ENCODE measurements at regions not wholly inside any gene's neighbourhood (a gene's known extent, or its start where the extent isn't known, plus 50 kb on each side); places are given as distances from the start of the nearest gene placed in this dataset.
"Not testable (repeated sequence)": the region's sequence is repeated elsewhere in the genome, so short reads cannot be mapped to it uniquely, and the experiment has no call there.

DNA sequence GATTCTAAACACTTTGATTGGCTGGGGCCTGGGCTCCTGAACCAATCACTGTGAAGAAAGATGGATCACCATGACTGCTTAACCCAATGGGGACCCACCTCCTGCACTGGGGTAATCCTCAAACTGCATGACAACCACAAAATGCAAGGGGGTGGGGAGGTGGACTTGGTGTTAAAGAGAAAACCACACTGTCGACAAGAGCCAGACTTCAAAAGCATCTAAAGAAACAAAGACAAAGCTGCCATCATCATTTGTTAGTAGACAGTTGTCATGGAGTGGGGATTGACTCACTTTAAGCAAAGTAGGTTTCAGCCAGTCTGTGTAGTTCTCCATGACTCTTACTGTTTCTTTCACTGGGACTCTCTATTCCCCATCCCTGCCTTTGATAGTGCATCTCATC lies 433.8 kb downstream of the PLPP3 start:
- DNase-seq = no peak

DNA sequence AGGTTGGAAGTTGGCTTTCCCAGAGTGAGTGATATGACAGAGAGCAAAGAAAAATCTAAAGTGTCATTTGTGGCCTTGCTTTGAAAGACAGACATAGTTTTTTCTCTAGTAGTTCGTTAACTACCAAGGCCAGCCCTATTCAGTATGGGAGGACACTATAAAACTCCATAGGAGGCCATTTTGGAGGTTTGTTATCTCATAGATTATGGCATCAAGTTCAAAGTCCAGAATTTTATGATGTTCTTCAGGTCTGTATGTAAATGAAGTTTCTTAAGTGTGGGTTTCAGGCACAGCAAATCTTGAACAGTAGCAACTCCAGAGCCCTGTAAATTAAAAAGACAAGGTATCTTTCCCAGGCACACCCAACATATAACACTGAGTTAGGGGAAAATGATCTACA lies 437.1 kb downstream of the PLPP3 start:
- DNase-seq = no peak

- peak; percentile 45 for DNase-seq
Measured at GRCh38 chr1:56139836-56140235, 439.5 kb downstream of the PLPP3 start.

DNA sequence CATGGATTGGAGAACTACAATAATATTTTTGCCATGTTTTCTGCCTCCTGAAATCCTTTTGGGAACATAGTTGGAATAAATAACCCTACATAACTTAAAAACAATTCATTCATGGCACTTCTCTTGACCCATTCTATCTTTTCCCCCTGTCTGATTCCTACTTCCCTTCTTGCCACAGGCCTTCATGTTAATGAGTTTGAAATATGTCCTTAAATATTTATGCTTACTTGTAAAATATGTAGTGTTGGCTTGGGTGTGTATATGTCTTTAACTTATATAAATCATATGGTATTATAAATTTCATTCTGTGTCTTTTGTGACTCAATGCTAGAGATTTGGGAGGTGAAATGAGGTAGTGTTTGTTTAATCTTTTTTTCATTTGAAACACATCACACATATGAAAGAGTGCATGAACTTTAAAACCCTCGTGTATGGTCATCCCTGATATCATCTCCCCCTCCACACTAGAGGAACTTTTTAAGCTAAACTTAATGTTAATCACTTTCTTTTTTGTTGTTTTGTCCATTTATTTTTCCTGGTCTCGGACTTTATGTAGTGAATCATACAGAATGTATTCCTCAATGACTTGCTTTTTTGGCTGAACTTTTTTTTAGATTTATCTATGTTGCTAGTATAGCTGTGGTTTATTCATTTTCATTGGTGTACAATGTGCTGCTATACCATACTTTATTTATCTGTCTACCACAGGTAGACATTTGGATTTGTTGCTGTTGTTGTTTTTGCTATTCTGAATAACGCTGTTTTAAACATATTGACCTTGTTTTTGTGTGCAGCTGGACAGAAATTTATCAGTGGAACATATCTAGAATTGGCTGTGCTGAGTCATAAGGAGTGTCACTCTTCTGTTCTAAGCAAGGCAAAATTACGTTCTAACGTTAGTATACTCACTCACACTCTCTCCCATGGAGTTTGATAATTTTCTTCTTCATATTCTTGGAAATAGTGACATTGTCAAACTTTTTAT lies 441.6 kb downstream of the PLPP3 start:
- DNase-seq = peak; percentile 60

DNA sequence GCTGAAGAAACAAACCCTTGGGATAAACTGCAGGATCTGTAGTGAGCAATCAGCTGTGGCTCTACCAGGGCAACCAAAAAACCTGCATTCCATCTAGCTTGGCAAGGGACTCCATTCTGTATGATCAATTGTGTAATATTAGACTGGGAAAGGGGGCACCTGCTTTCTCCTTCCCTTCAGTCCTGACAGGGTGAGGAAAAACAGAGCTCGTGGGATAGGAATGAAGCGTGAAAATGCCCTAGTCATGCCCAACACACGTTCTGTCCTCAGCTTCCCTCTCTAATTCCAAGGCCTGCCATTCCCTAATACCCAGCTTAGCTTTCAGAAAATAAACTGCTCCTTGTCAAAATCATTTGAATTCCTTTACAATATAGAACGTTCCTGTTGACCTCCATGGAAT lies 442.3 kb downstream of the PLPP3 start:
- DNase-seq = no peak

- peak; percentile 32 for DNase-seq
Measured at GRCh38 chr1:56135864-56136147, 443.6 kb downstream of the PLPP3 start.

DNA sequence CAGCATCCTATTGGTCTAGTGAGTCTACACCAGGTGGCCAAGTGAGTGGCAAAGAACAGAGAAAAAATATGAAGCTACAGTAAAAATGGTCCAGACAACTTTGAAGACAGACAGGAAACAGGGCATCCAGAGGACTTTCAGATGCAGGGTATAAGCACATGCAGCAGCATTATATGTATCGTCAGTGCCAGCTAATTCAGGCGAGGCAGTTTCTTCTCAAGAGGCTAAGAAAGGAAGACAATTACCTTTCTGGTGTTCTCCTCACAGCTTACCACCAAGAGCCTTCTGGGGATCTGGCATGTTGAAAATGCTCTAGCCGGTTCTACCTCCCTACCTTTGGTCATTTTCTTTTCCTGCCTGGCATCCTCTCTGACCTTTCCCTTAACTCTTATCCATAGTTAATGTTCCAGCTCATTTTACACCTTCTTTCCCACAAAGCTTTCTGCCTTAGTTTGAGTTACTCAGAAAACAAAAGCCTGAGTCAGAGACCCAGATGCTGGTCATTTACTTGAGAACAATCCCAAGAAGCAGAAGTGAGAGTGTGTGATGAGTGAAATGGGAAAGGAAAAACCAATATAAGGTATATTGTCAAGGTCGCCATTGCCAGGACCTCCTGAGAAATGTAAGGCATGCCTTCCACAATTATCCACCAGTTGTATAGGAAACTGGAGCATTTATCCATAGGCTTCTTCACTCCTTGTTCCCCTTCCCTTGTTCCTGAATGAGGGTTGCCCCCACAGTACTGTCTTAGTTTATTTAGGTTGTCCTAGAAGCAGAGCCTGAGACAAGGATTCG lies 444.1 kb downstream of the PLPP3 start:
- no peak for DNase-seq

DNA sequence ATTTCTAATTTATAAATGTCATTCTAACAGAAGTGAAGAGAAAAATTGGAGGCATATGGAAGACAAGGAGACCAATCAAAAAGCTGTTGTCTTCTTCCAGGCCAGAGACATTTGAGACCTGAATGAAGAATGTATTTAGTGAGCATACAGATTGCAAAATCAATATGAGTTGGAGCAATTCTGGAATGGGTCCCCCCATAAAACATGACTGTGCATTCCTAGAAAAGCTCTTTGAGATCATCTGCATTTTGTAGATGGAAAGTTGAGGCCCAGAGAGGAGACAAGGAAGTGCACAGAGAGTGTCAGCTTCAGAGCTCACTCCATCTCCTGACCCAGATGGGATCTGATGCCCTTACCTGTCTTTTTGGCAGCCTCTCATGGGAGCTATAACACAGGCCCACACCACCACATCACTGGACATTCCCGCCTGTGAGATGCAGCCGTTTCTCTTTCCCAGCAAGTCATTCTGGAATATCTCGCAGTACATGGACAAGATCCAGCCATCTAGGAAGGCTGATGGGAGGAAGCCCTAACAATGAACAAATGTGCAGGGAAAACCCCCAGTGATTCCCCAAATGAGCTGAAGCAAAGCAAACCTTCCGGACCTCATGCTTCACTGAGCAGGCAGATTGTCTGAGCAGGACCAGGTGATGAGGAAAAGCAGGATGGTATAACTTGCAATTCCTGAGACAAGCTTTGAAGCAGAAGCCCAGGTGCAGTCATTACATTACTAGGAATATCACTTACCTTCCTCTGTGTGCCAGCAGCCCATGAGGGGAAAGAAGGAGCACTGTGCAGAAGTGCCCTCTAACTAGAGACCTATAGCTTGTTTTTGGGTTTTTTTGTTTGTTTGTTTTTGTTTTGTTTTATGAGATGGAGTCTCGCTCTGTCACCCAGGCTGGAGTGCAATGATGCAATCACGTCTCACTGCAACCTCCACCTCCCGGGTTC lies 445.6 kb downstream of the PLPP3 start:
- DNase-seq = no peak

DNA sequence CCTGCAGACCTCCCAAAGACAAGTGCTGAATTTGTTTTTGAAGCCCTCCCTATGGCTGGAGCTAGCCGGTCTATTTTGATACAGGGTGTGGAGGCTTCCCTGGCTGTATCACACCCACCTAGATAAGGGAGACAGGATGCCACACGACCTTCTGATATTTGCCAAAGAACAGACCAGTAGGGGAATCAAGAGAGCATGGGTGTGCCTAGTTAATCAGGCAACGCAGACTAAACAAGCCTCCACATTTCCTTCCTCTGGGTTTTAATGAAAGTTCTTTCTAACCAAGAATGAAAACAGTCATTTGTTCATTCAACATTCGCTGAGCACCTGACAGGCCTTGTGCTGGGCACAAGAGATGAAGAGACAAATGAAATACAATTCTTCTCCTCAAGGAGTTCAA lies 446.8 kb downstream of the PLPP3 start:
- DNase-seq = no peak

DNA sequence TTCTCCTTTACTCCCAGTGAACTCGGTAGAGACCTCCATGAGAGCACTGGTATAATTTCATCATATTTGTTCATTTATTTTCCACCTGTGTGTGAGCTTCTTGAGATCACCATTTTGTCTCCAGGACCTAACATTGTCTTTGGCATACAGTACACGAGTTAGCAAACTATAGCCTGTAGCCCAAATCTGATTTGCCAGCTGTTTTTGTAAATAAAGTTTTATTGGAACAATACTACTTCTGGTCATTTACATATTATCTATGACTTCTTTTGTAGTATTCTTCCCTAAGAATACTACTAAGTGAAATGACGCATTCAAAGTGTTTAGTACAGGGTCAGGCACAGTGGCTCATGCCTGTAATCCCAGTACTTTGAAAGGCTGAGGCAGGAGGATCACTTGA lies 449.5 kb downstream of the PLPP3 start:
- no peak for DNase-seq

DNA sequence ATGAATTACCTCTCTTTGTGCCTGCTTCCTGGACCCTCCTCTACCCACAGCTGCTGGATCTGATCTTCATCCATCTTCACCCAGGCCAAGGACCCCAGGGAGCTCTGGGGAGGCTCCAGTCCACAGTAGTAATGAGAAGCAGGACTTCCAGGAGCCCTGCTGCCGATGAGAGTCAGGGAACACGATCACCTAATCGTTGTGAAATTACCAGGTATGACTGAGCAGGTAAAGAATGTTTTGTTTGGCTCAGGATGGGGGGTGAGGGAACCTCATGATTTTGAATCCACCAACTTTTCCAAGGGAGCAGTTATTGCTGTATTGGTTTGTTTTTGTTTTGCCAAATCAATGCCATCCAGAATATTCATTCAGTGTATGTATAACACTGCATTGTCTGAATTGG lies 454.0 kb downstream of the PLPP3 start:
- no peak for DNase-seq

DNA sequence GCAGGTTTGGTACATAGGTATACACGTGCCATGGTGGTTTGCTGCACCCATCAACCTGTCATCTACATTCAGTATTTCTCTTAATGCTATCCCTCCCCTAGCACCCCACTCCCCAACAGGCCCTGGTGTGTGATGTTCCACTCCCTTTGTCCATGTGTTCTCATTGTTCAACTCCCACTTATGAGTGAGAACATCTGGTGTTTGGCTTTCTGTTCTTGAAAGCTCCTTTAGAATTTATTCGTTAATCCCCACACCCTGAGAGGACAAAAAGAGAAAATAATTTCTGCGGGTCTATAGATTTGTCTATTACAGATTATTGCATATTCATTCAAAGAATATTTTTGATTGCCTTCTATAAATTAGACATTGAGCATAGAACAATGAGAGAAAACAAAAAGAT lies 455.5 kb downstream of the PLPP3 start:
- peak; percentile 48 for DNase-seq

GRCh38 chr1:56123421-56123820 lies 455.9 kb downstream of the PLPP3 start:
- DNase-seq = peak; percentile 91

DNA sequence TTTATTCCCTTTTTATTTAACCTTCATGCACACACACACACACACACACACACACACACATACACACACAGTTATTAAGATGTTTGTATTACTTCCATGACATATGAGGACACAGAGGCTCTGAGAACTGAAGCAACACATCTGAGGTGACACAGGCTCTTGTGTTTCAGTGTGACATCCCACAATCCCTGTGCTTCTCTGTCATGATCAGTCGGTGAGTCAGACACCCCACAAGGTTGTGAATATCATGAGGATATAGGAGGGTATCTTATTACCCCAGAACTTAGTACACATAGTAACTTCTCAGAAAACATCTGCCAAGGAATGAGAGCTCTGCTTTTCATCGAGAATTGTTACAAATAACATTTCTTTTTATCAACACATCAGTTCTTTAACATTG lies 459.3 kb downstream of the PLPP3 start:
- peak; percentile 46 for DNase-seq

DNA sequence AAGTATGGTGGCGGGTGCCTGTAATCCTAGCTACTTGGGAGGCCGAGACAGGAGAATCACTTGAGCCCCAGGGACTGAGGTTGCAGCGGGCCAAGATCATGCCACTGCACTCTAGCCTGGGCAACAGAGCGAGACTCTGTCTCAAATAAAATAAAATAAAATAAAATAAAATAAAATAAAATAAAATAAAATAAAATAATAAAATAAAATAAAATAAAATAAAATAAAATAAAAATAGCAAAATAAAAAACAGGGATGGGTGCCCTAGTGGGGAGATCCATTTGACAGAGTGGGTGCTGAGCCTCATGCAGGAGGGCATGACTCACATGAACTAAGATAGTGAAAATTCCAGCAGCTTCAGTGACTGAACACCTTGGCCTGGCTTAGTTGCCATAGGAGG lies 460.7 kb downstream of the PLPP3 start:
- DNase-seq = not testable (repeated sequence)

DNA sequence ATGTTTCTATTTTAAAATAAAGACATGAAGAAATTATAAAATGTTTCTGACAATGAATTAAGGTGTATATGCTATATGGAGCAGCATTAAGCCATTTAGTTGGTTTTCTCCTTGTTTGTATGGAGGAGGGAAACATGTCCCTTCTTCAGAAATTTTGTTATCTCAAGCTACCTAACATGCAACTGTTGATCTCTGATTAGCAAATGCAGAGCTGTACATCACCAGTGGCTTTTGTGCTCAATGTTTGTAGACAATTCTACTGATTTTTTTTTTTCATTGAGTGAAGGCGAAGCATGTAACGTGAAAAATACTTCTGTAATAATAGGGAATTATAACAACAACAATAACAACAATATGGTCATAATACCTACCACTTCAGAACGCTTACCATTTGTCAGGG lies 463.7 kb downstream of the PLPP3 start:
- DNase-seq = no peak

GRCh38 chr1:56113679-56114078 lies 465.7 kb downstream of the PLPP3 start:
- no peak for DNase-seq

- DNase-seq = no peak
Measured at GRCh38 chr1:56107275-56107638, 472.1 kb downstream of the PLPP3 start.

DNA sequence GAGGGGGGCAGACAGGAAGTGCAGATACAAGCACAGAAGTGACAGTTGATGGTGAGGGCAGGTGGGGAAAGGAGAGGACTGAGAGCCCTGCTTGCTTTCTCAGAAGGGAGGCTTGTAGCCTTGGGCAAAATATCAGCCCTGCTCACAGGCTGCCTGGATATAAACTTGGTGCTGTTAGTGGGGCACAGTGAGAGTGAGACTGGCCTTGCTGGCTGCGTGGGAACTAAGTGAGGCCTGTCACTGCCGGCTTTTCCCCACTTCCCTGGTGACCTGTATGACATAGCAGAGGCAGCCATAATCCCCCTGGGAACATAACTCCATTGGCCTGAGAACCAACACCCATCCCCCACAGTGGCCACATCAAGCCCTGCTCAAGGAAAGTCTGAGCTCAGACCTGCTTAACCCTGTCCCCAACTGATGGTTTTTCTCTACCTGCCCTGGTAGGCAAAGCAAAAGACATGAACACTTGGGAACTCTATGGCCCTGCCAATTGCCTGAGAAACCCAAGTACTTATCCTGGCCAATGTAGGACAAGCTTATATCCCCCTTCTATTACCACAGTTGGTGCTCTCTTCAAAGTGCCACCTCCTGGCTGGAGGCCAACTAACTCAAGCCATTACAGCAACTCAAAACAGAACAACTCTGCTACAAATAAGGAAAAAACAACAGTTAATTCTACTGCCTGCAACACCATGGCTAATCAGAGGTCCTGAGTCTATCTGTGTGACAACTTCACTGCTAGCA lies 472.7 kb downstream of the PLPP3 start:
- DNase-seq = no peak

GRCh38 chr1:56105397-56105796 lies 474.0 kb downstream of the PLPP3 start:
- DNase-seq = no peak

GRCh38 chr1:56099766-56100265 lies 479.5 kb downstream of the PLPP3 start:
- peak; percentile 55 for DNase-seq

DNA sequence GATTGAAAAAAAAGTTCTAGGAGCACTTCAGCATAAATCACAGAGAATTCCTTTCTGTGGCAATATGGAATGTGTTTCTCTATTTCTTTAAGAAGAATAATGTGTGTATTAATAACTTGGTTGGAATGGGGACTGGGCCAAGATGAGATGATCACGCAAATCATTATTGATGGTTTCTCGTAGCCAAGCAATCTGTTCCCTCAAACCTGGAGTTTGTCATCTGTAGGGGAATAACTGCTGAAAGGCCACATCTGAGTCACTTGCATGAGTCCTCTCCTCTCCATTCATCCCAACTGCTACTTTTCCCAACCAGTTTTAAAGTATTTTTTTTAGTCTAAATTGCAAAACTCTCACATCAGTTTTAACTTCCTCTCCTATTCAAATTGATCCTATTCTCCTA lies 480.4 kb downstream of the PLPP3 start:
- peak; percentile 100 for DNase-seq
